Gastrocnemius medialis (tissue), 4 donors: ENCODE measurements at regions not wholly inside any gene's neighbourhood (a gene's known extent, or its start where the extent isn't known, plus 50 kb on each side); places are given as distances from the start of the nearest gene placed in this dataset.

ENCODE experiments used
- CTCF ChIP-seq, 5 experiments: fragments of 450-650 bp in 3 of 5; fragments of 200-600 bp in 2 of 5; sonication (generic) in 2 of 5; IDR thresholded peaks in 4 of 5; conservative IDR thresholded peaks in 1 of 5; 1 replicate in 4 of 5; 2 replicates in 1 of 5; pipeline ENCODE4 v1.5.1; 2016 to 2019; ENCODE audit warnings: antibody characterized with exemption in 5 of 5, mild to moderate bottlenecking in 3 of 5, moderate library complexity in 3 of 5
- POLR2A ChIP-seq, 2 donors: fragments of 450-650 bp; IDR thresholded peaks; one replicate each; pipeline ENCODE4 v1.6.1; 2017; ENCODE audit warnings: antibody characterized with exemption in 2 of 2, mild to moderate bottlenecking in 2 of 2, moderate library complexity in 2 of 2

DNA sequence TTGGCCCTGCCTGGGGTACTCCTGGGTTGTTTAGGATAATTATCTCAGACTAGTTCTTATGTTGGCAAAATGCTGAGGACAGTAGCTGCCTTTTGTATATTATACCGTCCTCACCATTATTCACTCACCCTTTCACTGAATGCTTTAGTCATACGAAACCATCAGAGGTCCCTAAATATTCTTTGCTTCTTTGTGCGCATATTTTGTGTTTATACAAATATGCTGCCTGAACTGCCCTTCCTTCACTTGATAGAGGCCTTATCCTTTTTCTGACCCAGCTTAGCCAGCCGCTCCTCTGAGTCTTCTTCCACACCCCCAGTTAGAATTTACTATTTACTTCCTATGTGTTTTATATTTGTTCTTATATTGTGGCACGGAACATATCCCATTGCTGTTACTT, 70.2 kb upstream of the OSBPL3 start:
- no peak for TF ChIP-seq POLR2A (IDR thresholded peaks at IDR 0.05)
- TF ChIP-seq CTCF (IDR thresholded peaks at IDR 0.05 in 4 of 5, conservative IDR thresholded peaks at IDR 0.05 in 1 of 5): no peak
